A673 (cell line): ENCODE measurements at regions not wholly inside any gene's neighbourhood (a gene's known extent, or its start where the extent isn't known, plus 50 kb on each side); places are given as distances from the start of the nearest gene placed in this dataset.

Source experiments
- CTCF ChIP-seq: fragments of 300-800, 200-600 bp; sonication (generic); conservative IDR thresholded peaks from 2 replicates; pipeline ENCODE4 v1.5.1; 2017; ENCODE audit warnings: low read depth, mild to moderate bottlenecking, antibody characterized with exemption, low read length, moderate library complexity, mixed read lengths
- EZH2 ChIP-seq: fragments of 200-600 bp; sonication (generic); IDR thresholded peaks from 2 replicates; pipeline ENCODE4 v1.6.1; 2017; ENCODE audit warnings: borderline replicate concordance, low read depth, mild to moderate bottlenecking, mixed read lengths, antibody characterized with exemption, low read length; ENCODE audit not compliant: poor library complexity, severe bottlenecking

- no peak for TF ChIP-seq CTCF
- TF ChIP-seq EZH2: no peak
Measured at GRCh38 chr14:34111953-34112352, 161.1 kb upstream of the EGLN3 start.
